Glomerular visceral epithelial cell (primary cell): ENCODE measurements at regions not wholly inside any gene's neighbourhood (a gene's known extent, or its start where the extent isn't known, plus 50 kb on each side); places are given as distances from the start of the nearest gene placed in this dataset.

ENCODE experiments used
- DNase-seq: peaks from one replicate; pipeline ENCODE4 v3.0.0-alpha.2; 2016; ENCODE audit errors: extremely low spot score

GRCh38 chr10:35699848-35700486 lies 57.9 kb upstream of the FZD8 start:
- DNase-seq = no peak

GRCh38 chr10:35696392-35697287 lies 54.5 kb upstream of the FZD8 start:
- DNase-seq = no peak

- no peak for DNase-seq
Observed at GRCh38 chr10:35693800-35694199, 51.7 kb upstream of the FZD8 start.
